NAMALWA (cell line): ENCODE measurements at regions not wholly inside any gene's neighbourhood (a gene's known extent, or its start where the extent isn't known, plus 50 kb on each side); places are given as distances from the start of the nearest gene placed in this dataset.
"Not testable (repeated sequence)": the region's sequence is repeated elsewhere in the genome, so short reads cannot be mapped to it uniquely, and the experiment has no call there.

Experiments
- DNase-seq: peaks from one replicate; pipeline ENCODE4 v3.0.0-alpha.2; 2015; ENCODE audit warnings: low spot score

DNA sequence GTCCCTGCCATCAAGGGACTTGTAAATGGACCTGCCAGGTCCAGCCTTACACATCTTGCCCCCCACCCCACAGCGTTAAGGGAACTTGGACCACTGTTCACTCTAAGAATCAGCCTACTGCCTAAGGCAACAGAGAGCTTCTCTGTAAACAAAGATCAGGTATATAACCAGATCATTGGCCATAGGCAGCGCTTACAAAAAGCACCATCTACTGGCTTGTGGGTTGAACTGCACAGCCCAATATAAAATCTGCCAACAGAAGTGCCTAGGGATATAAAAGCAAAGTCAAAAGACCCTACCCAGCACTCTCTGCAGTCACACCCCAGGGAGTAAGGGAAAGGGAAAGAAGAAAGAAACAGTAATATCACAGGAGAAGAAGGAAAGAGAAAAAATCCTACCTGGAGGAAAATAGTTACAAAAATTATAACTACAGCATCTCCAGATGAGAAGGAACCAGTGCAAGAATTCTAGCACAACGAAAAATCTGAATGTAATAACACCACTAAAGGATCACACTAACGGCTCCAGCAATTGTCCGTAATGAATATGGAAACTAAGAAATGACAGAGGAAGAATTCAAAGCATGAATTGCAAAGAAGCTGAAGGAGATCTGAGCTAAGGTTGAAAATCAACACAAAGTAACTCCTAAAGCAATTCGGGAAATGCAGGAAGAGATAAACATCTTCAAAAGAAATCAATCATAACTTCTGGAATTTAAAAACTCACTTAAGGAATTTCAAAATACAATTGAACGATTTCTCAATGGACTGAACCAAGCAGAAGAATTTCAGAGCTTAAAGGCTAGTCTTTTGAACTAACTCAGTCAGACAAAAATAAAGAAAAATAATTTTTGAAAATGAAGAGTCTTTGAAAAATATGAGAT lies 95.2 kb upstream of the PCED1B start:
- peak; percentile 56 for DNase-seq

DNA sequence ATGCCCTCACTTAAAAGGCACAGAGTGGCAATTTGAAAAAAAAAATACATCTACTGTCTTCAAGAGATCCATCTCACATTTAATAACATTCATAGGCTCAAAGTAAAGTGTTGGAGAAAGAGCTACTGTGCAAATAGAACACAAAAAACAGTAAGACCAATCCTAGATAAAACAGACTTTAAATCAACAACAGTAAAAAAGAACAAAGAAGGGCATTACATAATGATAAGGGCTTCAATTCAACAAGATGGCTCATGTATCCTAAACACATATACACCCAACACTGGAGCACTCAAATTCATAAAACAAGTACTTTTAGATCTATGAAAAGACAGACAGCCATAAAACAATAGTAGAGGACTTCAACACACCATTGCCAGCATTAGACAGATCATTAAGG lies 93.6 kb upstream of the PCED1B start:
- no peak for DNase-seq

DNA sequence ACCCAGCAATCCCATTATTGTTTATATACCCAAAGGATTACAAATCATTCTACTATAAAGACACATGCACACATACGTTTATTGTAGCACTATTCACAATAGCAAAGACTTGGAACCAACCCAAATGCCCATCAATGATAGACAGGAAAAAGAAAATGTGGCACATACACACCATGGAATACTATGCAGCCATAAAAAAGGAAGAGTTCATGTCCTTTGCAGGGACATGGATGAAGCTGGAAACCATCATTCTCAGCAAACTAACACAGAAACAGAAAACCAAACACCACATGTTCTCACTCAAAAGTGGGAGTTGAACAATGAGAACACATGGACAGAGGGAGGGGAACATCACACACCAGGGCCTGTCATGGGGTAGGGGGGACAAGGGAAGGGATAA lies 91.3 kb upstream of the PCED1B start:
- DNase-seq = not testable (repeated sequence)

DNA sequence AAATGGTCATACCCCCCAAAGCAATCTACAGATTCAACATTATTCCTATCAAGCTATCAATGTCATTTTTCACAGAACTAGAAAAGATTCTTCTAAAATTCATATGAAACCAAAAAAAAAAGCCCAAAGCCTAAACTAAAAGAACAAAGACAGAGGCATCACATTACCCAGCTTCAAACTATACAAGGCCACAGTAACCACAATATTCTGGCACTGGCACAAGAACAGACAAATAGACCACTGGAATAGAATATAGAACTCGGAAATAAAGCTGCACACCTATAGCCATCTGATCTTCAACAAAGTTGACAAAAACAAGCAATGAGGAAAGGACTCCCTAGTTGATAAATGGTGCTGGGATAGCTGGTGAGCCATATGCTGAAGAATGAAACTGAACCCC lies 89.2 kb upstream of the PCED1B start:
- DNase-seq = no peak

DNA sequence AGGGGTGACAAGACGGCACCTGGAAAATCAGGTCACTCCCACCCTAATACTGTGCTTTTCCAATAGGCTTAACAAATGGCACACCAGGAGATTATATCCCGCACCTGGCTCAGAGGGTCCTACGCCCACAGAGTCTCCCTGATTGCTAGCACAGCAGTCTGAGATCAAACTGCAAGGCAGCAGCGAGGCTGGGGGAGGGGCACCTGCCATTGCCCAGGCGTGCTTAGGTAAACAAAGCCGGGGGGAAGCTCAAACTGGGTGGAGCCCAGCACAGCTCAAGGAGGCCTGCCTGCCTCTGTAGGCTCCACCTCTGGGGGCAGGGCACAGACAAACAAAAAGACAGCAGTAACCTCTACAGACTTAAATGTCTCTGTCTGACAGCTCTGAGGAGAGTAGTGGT lies 87.4 kb upstream of the PCED1B start:
- not testable (repeated sequence) for DNase-seq

DNA sequence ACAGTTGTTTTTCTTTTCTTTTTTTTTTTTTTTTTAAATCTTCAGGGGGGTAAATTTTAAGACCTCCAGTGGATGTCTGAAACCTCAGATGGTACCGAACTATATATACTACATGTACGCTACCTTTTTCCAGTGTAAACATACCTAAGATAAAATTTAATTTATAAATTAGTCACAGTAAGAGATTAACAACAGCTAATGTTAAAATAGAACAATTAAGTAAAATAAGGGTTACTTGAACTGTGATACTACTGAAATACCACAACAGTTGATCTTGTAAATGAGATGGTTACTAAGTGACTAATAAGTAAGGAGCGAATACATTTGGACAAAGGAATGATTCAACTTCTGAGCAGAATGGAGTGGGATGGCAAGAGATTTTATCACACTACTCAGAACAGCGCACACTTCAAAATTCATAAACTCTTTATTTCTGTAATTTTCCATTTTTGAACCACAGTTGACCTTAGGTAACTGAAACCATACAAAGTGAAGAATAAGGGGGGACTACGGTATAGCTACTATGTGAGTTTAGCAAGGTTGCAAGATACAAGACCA lies 80.5 kb upstream of the PCED1B start:
- DNase-seq = no peak

DNA sequence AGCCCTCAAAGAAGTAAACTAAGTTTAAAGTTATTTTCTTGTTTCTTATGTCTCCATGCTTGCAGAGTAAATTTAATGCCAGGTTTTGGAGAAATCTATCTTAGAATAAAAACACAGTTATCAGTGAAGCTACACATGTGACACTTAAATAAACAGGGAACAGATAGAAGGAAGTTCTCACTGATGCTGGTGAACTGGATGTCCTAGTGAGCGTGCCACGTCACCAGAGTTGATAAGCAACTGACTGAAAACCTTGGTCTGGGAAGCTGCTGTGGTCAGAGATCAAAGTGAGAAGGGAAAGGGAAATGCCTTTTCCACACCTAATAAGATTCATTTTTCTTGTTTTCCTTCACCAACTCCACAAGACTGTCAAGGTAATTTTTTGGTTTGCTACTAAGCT lies 74.8 kb upstream of the PCED1B start:
- DNase-seq = no peak

DNA sequence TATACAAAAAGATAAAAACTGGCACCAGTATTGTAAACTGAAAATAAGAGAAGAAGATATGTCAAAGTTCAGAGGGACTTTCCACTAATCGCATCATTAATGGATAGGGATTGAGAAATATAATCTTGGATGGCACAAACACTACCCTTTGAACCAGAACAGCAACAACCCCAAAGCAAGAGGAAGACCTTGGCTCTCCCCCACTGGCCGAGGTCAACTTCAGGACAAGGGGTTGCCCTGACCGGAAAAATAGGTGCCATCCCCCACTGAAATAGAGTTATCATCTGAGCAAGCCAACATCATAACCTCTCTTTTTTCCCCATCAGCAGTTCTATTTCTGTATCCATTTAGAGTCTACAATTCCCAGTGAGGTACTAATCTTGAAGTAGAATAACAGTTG lies 72.4 kb upstream of the PCED1B start:
- DNase-seq = no peak

DNA sequence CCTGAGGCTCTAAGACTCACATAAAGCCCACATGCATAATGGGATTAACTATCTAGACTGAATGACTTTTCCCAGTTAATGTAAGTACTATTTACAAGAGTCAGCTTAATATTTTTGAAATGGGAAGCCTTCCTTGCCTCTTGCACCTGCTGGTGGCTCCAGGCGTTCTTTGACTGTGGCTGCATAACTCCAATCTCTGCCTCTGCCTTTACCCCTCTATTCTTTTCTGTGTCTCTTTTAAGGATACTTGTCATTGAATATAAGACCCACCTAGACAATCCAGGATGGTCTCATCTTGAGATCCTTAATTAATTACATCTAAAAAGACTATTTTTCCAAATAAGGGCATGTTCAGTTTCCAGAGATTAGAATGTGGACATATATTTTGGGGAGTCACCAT lies 66.9 kb upstream of the PCED1B start:
- DNase-seq = no peak

DNA sequence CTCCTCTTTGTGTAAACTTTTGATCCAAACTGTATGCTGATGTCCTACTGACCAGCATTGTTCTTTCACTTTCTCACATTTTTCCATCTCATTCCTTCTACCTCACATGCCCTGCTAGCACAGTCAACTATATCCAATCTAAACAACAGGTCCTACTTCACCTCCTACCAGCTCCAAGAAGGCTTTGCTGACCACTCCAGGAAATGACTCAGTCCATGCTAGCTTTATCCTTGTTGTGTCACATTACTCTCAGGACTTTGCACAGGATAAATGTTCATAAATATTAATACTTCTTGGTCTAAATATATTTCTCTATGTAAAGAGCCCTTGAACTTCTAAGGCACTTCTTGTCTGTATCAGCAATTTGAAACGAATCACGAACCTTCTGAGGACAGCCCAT lies 64.9 kb upstream of the PCED1B start:
- DNase-seq = no peak

DNA sequence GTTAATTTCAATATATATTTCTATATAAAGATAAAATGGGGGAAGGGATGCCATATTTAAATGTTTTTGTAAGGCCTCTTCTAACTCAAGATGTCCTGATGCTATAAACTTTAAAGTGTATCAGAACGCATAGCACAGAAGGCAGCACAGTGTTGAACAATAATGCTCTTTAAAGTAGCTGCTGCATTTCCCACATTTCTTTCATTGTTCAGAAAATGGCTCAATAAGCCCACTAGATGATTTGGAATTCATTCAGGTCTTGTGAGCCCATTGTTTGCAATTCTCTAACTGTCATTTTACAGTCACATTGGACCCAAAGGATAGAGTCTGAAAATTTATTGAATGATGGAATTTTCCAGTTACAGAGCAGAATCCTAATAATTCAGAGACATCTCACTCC lies 64.0 kb upstream of the PCED1B start:
- no peak for DNase-seq

DNA sequence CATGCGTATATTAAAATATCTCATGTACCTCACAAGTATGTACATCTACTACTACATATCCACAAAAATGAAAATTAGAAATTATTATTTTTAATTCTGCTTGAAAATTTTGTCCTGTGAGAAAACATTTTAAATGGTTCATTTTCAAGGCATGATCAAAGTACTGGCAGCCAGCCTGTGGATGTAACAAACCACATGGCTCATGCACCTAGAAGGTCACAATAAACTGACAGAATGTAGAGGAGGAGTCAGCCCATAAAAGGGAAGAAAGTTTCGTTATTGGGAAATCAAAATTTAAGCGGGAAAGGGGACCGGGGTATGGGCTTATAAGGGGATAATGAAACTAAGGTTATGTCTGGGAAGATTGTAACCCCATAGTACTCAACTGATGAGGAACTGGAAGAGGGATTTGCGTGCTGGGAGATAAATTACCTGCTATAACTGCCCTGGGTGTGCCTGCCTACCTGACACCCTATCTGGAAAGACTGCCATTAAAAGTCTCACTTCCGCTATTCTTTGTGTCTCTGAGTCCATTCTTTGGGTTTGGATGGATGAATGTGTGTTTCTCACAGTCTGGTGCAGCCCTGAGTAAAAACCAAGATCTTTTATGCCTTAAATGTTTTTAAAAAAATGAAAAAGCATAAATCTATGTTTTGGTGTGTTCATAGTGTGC lies 62.2 kb upstream of the PCED1B start:
- DNase-seq = no peak

DNA sequence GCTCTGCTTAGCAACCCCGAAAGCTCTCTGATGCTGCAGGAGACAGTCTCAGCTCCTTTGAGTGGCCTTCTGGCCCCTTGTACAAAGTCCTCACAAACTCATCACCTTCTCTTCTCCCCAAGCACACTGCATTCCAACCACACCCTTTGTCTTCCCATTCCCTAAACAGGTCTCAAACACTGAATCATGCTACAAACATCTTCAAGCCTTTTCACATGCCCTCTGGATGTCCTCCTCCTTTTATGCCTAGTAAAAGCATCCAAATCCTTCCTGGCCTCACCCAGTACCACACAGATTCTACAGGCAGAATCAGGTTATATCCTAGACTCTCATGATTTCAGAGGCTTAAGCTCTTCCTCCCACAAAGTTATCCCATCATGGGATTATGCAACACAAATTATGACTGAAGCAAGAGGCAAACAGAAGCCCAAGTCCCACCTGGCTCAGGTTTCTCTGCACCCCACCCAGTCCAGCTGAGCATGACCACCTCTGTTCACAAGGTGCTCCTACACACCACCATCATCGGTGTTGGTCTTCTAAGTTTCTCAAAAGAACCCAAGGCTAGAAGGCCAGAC lies 61.4 kb upstream of the PCED1B start:
- no peak for DNase-seq

DNA sequence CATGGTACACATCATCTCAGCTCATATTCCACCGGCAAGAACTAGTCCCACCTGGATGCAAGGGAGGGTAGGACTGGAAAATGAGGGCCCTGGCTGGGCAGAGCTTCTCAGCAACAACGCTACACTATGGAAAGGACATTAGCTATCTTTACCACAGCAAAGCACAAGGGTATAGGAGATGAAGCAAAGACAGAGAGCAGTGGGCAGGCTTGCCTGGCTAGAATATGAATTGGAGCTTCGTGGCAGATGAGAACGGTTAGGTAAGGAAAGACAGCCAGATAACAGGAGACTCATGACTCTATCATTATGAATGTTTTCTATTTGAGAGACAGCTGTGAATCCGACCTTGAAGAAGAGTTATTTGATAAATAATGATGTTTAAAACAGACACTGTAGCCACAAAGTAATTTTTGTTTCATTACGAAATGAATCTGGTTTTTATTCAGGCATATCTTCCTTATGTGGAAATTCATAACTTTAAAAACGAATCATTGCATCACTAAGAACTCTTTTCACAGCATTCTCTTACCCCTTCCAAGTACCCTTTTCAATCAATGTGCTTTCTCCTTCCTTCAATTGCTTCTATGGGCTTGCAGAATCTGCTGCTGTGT lies 59.1 kb upstream of the PCED1B start:
- DNase-seq = no peak

DNA sequence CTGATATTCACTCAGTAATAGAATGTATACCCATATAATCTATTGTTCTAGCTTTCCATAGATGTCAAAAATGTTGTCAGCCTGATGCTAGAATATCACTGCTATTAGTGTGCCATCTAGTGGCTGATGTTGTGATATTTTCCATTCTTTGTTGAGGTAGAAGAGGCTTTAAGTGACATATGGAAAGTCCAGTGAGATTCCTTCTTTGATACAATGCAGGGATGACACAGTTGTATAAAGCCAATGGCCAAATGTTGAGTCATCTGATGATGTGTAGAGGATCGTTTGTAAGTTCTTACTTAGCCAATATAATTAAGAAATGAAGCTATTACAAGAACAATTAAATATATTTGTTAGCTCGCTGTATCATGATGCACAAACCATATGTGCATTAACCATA lies 58.1 kb upstream of the PCED1B start:
- peak; percentile 70 for DNase-seq

DNA sequence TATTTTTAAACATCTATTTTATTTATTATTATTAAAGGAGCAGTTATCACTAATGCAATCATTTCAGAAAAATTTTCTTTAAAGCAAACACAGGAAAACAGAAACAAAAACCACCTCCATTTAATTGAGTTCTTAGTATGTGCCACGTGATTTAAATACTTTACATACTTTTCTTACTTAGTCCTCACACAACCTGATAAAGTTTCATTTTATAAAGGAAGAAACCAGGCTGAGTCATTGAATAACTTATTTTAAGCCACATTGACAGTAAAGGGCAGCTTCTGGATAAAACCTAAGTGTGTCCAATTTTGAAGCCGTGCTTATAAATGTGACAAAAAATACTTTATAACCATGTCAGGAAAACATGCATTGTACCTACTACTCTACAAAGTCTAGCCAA lies 57.1 kb upstream of the PCED1B start:
- DNase-seq = no peak

DNA sequence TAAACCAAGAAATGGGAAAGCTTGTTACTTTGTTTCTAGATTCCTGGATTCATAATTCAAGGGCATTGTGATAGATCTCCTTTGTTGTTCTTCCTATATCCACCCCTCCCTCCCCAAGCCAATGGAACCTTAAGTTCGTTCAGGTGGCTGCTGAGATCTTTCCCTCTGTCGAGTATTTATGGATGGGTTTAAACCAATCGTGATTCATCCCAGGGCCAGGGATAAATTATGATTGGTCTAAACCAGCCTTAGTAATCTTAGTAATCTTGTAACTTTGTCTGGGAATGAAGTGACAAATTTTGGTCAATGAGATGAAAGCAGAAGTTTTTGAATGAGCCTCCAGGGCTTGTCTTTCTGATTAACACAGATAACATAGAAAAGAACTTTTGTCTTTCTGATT lies 56.1 kb upstream of the PCED1B start:
- no peak for DNase-seq

DNA sequence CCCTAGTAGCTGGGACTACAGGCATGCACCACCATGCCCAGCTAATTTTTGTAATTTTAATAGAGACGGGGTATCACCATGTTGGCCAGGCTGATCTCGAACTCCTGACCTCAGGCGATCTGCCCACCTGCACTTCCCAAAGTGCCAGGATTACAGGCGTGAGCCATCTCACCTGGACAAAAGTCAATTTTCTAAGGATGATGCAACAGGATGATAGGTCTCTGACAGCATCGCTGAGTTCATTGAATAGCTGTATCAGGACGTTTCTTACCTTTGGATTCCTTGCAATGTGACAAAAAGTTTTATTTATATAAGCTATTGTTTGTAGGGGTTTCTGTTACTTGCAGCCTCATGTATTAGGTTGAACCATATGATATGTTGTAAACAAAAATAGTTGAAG lies 55.5 kb upstream of the PCED1B start:
- DNase-seq = no peak

DNA sequence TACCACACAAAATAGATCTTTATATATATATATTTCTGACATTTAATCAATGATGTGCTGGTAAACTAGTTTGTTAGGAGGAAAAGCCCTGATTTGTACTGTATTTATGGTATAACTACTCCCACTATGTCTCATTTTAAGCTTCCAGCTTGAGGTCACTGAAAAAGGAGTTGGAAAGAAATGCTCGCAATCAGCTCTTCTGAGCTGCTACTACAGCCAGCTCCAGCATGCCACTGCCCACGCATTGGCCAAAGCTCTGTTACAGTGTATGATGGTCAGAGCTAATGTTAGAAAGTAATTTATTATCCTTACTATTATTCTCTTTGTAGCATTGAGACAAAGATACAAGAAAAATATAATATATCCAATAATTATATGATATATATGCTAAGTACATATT lies 55.0 kb upstream of the PCED1B start:
- no peak for DNase-seq

DNA sequence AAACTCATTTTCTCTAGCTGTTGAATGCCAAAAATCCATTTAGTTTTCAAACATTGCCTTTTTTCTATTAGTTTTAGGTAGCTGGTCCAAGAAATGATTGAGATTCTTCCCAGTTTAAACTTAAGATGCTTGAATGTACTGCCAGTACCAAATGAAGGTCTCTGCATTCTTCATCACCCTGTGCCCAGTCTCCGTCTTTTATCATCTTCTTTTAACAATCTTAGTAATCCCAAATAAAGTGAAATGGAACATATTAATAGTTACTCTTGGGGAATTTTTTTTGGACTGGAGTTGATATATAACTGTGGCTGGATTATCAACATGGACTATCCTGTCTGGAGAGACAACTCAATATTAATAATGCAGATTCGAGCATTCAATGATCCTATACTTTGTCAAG lies 54.1 kb upstream of the PCED1B start:
- DNase-seq = no peak

DNA sequence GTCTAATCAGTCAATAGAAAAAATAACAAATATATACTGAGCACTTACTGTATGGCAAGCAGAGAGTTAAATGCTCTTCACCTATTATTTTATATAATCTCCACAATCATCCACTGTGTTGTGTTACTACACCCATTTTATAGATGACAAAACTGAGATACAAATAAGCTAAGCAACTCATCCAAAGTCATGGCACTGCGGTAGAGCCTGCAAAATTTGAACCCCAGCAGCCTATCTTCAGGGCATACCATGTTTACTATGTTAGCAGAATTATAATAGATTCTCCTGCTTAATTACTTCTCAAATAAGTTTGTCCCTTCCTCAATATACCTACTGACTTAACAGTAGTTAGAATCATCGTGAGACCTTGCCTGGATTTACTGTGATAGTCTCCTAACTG lies 53.6 kb upstream of the PCED1B start:
- DNase-seq = no peak

DNA sequence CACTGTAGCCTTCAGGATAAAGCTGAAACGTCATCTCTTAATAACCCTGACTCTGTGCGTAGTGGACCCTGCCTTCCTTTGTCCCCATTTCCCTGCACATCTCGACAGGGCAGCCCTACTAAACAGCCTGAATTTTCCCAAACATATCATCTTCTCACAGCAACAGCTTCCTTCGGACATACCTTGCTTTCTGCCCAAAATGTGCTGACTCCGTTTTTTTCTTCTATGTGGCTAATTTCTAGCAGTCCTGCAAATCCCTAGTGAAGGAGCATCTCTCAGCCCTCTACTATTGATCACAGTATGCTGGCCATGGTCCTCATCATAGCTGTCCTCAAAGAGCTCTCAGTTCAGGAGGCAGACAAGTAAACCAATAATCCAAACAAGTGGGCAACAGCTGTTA lies 53.1 kb upstream of the PCED1B start:
- DNase-seq = no peak
